SK-N-SH treated with all-trans-retinoic acid at 6 μM for 48 hours (cell line): ENCODE measurements at regions not wholly inside any gene's neighbourhood (a gene's known extent, or its start where the extent isn't known, plus 50 kb on each side); places are given as distances from the start of the nearest gene placed in this dataset.

Source experiments
- ATAC-seq: fragments of 200-7000 bp; cut with Tn5 transposase; 3 replicates; pipeline ENCODE4 v1.9.1; 2020; ENCODE audit warnings: mild to moderate bottlenecking, moderate library complexity
- ARNTL ChIP-seq: fragments of 450-650 bp; formaldehyde crosslinking; IDR thresholded peaks from 2 replicates; pipeline ENCODE4 v1.5.0; 2020; ENCODE audit warnings: low read depth, mild to moderate bottlenecking, moderate library complexity, borderline replicate concordance
- BACH2 ChIP-seq: fragments of 250-450 bp; sonication (Bioruptor Pico); IDR thresholded peaks from 2 replicates; pipeline ENCODE4 v1.9.0; 2021; ENCODE audit warnings: mild to moderate bottlenecking, borderline replicate concordance
- CREB5 ChIP-seq: fragments of 250-450 bp; sonication (Bioruptor Pico); IDR thresholded peaks from 2 replicates; pipeline ENCODE4 v1.5.1; 2020; ENCODE audit warnings: low read depth, mild to moderate bottlenecking, moderate library complexity
- CSDC2 ChIP-seq: fragments of 250-450 bp; sonication (Bioruptor Pico); IDR thresholded peaks from 2 replicates; pipeline ENCODE4 v1.5.0; 2020; ENCODE audit warnings: mild to moderate bottlenecking, moderate library complexity
- CSRNP3 ChIP-seq: fragments of 250-450 bp; sonication (Bioruptor Pico); IDR thresholded peaks from 2 replicates; pipeline ENCODE4 v1.5.1; 2021; ENCODE audit warnings: mild to moderate bottlenecking, moderate library complexity
- ESRRG ChIP-seq: fragments of 250-450 bp; sonication (Bioruptor Pico); IDR thresholded peaks from 2 replicates; pipeline ENCODE4 v1.6.1; 2021; ENCODE audit warnings: mild to moderate bottlenecking
- GLIS3 ChIP-seq: fragments of 250-450 bp; sonication (Bioruptor Pico); IDR thresholded peaks from 2 replicates; pipeline ENCODE4 v1.5.0; 2020; ENCODE audit warnings: mild to moderate bottlenecking, moderate library complexity
- ISL1 ChIP-seq: fragments of 250-450 bp; sonication (Bioruptor Pico); IDR thresholded peaks from 2 replicates; pipeline ENCODE4 v2.1.2; 2022; ENCODE audit warnings: mild to moderate bottlenecking, moderate library complexity
- OSR1 ChIP-seq: fragments of 250-450 bp; sonication (Bioruptor Pico); IDR thresholded peaks from 2 replicates; pipeline ENCODE4 v1.8.0; 2022; ENCODE audit warnings: moderate library complexity, mild to moderate bottlenecking, inconsistent platforms
- PATZ1 ChIP-seq: fragments of 250-450 bp; sonication (Bioruptor Pico); IDR thresholded peaks from 2 replicates; pipeline ENCODE4 v1.8.0; 2020; ENCODE audit warnings: mild to moderate bottlenecking, moderate library complexity, borderline replicate concordance
- POU6F1 ChIP-seq: fragments of 250-450 bp; sonication (Bioruptor Pico); IDR thresholded peaks from 2 replicates; pipeline ENCODE4 v1.8.0; 2021; ENCODE audit warnings: low read depth, mild to moderate bottlenecking, moderate library complexity, borderline replicate concordance
- PPARA ChIP-seq: fragments of 250-450 bp; sonication (Bioruptor Pico); IDR thresholded peaks from 2 replicates; pipeline ENCODE4 v1.5.0; 2020; ENCODE audit warnings: mild to moderate bottlenecking, borderline replicate concordance
- RARB ChIP-seq: fragments of 250-450 bp; sonication (Bioruptor Pico); IDR thresholded peaks from 2 replicates; pipeline ENCODE4 v1.8.0; 2021; ENCODE audit warnings: mild to moderate bottlenecking, moderate library complexity
- TCF4 ChIP-seq: fragments of 250-450 bp; sonication (Bioruptor Pico); IDR thresholded peaks from 2 replicates; pipeline ENCODE4 v1.8.0; 2021; ENCODE audit warnings: mild to moderate bottlenecking, moderate library complexity, borderline replicate concordance
- TOX ChIP-seq: fragments of 250-450 bp; sonication (Bioruptor Pico); IDR thresholded peaks from 2 replicates; pipeline ENCODE4 v1.8.0; 2021; ENCODE audit warnings: mild to moderate bottlenecking, moderate library complexity, borderline replicate concordance
- TSHZ2 ChIP-seq: fragments of 250-450 bp; sonication (Bioruptor Pico); IDR thresholded peaks from 2 replicates; pipeline ENCODE4 v1.5.0; 2020; ENCODE audit warnings: mild to moderate bottlenecking, moderate library complexity
- ZC3H10 ChIP-seq: fragments of 250-450 bp; sonication (Bioruptor Pico); IDR thresholded peaks from 2 replicates; pipeline ENCODE4 v1.5.1; 2021; ENCODE audit warnings: mild to moderate bottlenecking, moderate library complexity
- ZFP3 ChIP-seq: fragments of 250-450 bp; sonication (Bioruptor Pico); IDR thresholded peaks from 2 replicates; pipeline ENCODE4 v1.5.0; 2020; ENCODE audit warnings: mild to moderate bottlenecking, moderate library complexity
- ZFP30 ChIP-seq: fragments of 450-650 bp; formaldehyde crosslinking; IDR thresholded peaks from 2 replicates; pipeline ENCODE4 v1.5.0; 2022; ENCODE audit warnings: mild to moderate bottlenecking, moderate library complexity
- ZNF565 ChIP-seq: fragments of 450-650 bp; formaldehyde crosslinking; conservative IDR thresholded peaks from 2 replicates; pipeline ENCODE4 v1.5.0; 2020; ENCODE audit warnings: low read depth, mild to moderate bottlenecking, moderate library complexity
- ZNF70 ChIP-seq: fragments of 450-650 bp; formaldehyde crosslinking; IDR thresholded peaks from 2 replicates; pipeline ENCODE4 v1.5.0; 2020; ENCODE audit warnings: mild to moderate bottlenecking, moderate library complexity
- ZNF8 ChIP-seq: fragments of 450-650 bp; formaldehyde crosslinking; IDR thresholded peaks from 2 replicates; pipeline ENCODE4 v1.5.0; 2020; ENCODE audit warnings: mild to moderate bottlenecking, moderate library complexity

- no peak; the same call in 2 of the 3 replicates for ATAC-seq
- no peak for TF ChIP-seq ARNTL (CRISPR knock-in tag)
- TF ChIP-seq OSR1 (CRISPR knock-in tag), result no peak
- TF ChIP-seq ZNF565 (CRISPR knock-in tag), result no peak
- TF ChIP-seq BACH2, result no peak
- no peak for TF ChIP-seq ISL1 (CRISPR knock-in tag)
- no peak for TF ChIP-seq PPARA (CRISPR knock-in tag)
- no peak for TF ChIP-seq ZFP3 (CRISPR knock-in tag)
- TF ChIP-seq ZNF70 (CRISPR knock-in tag), result no peak
- TF ChIP-seq ZC3H10 (CRISPR knock-in tag), result no peak
- TF ChIP-seq TSHZ2 (CRISPR knock-in tag), result no peak
- TF ChIP-seq TCF4, result no peak
- TF ChIP-seq ZFP30, result no peak
- TF ChIP-seq CREB5 (CRISPR knock-in tag), result no peak
- no peak for TF ChIP-seq TOX (CRISPR knock-in tag)
- no peak for TF ChIP-seq RARB (CRISPR knock-in tag)
- TF ChIP-seq CSRNP3 (CRISPR knock-in tag), result no peak
- TF ChIP-seq PATZ1 (CRISPR knock-in tag), result no peak
- TF ChIP-seq ZNF8 (CRISPR knock-in tag), result no peak
- TF ChIP-seq ESRRG (CRISPR knock-in tag), result no peak
- no peak for TF ChIP-seq POU6F1 (CRISPR knock-in tag)
Measured at GRCh38 chr9:99352826-99353225, 130.7 kb downstream of the SEC61B start.

GRCh38 chr9:99353408-99353807, 131.3 kb downstream of the SEC61B start:
- TF ChIP-seq ZFP30 (no peak), ZNF70 (CRISPR knock-in tag) (no peak), POU6F1 (CRISPR knock-in tag) (no peak), OSR1 (CRISPR knock-in tag) (no peak), TOX (CRISPR knock-in tag) (no peak)
- no peak for ATAC-seq

- ATAC-seq, result no peak
- TF ChIP-seq ISL1 (CRISPR knock-in tag) (no peak), PATZ1 (CRISPR knock-in tag) (no peak), RARB (CRISPR knock-in tag) (no peak), CSDC2 (CRISPR knock-in tag) (no peak), CREB5 (CRISPR knock-in tag) (no peak), ZFP30 (no peak), TCF4 (no peak), ARNTL (CRISPR knock-in tag) (no peak), ZNF565 (CRISPR knock-in tag) (no peak), PPARA (CRISPR knock-in tag) (no peak), GLIS3 (CRISPR knock-in tag) (no peak)
Measured at GRCh38 chr9:99354104-99354503, 132.0 kb downstream of the SEC61B start.
